Endometrium (tissue), 2 donors: ENCODE measurements at regions not wholly inside any gene's neighbourhood (a gene's known extent, or its start where the extent isn't known, plus 50 kb on each side); places are given as distances from the start of the nearest gene placed in this dataset.

ENCODE experiments used
- FAIRE-seq: peaks from 2 replicates; lab custom pipeline; 2012; peaks lifted over from hg19 to GRCh38; lab: Jason Lieb, UNC
- donor health status: control.
- donor health status: control.

DNA sequence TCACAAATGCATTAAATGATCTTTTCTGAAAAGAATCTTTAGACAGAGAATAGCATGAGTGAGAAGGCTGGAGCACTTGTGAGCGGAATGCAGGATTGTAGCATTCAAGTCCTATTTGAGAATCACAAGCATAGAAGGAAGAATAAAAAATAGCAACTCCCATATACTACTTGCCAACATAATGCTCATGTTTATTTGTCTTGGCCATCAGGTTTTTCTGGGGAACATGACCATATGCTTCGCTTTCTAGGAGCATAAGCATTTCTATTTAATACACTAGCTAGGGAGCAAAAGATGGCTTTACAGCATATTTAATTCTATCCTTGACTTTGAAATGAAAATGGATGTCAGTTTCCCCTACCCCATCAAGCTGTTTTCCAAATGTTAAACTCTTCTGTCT, 170.3 kb upstream of the MITF start:
- FAIRE-seq, result no peak

DNA sequence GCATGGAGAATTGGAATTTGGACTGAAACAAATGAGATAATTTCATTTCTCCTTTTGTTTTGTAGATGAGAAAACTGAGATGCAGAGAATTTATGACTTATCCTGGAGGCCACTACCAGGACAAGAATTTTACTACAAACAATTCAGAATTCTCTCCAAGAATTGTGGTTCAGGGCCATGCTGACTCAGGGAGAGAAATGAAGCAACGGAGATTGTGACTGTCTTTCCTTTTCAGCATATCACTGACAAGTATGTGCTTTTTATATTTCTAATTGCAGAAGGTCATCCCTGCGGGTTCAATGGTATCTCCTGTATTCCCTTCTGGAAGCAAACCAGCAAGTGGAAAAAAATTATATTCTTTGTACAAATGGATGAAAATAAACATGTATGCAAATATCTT, 170.8 kb upstream of the MITF start:
- FAIRE-seq, result no peak

DNA sequence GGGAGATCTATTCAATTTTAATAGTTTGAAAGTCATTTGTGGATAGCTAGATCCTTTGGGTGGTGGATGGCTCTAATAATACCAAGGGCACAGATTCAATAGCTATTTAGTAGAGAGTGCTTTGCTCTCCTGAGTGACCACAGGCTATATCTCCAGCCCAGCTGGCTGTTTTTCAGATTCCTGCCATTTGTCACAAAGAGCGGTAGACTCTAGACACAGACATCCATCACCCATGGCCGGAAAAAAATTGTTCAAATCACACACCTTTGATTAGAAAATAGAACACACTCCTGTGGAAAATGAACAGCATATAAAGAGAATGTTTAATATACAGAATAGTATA, 171.6 kb upstream of the MITF start:
- no peak for FAIRE-seq

DNA sequence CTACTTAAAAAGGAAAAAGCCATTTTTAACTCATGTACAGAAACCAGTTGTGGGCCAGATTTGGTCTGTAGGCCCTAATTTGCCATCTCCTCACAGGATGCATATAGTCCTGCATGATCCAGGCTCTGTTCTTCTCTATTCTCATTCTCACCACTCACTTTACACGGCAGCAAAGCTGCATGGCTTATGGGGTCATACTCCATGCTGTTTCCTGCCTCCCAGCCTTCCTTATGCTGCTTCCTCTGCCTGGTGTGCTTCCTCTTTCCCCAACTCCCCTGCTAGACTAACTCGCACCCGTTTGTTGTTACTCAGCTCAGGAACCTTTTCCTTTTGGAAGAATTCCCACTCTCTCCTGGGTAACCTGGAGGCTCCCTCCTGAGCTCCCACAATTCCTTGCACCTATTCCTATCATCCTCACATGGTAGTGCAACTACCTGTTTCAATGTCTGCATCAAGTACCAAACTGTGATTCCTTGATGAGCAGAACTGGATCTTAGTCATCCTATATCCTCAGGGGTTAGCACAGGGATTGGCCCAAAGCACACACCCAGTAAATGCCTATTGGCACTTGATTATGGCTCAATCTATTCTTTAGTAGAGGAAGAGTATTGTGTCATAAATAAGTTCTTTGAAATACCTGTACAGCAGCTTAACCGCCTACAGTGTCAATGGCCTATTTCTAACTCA, 172.1 kb upstream of the MITF start:
- no peak for FAIRE-seq

DNA sequence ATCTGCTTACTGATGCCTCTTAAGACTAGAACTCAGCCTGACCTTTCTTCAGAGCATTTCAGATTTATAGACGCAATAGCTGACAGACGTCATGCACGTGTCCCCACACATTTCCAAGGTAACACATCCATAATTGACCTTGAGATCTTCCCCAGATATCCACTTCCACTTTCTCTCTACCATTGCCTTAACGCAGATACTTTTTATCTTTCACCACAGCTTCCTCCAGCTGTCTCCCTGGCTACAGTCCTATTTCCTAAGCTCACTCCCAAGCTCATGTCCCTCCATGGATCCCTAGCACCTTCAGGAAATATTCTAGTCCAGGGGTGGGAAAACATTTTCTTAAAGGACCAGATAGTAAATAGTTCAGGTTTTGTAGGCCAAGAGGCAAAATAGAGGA, 173.0 kb upstream of the MITF start:
- no peak for FAIRE-seq

DNA sequence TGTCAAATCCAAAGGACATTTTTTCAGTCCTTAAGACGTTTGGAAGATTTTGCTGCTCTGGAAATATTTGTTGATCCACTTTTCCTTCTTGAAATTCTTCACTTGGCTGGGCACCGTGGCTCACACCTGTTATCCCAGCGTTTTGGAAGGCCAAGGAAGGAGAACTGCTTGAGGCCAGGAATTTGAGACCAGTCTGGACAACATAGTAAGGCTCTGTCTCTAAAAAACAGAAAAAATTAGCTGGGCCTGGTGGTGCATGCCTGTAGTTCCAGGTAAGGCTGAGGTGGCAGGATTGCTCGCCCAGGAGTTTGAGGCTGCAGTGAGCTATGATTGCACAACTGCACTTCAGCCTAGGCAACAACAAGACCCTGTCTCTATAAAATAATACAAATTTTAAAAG, 173.9 kb upstream of the MITF start:
- FAIRE-seq, result no peak

DNA sequence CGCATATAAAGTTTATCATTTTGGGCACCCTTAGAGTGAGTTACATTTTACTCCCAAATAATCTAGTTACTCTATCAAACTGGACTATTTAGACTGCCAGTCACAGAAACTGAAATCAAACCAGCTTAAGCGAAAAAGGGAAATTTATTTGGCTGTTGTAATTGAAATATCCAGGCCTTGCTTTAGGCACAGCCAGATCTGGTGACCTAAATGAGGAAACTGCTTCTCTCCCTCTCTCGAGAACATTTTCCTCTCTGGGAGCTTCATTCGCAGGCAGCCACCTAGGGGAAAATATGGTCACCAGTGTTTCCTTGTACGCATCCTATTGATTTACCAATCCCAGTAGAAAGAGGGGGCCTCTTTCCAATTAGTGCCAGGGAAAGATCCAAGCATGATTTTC, 175.3 kb upstream of the MITF start:
- no peak for FAIRE-seq

DNA sequence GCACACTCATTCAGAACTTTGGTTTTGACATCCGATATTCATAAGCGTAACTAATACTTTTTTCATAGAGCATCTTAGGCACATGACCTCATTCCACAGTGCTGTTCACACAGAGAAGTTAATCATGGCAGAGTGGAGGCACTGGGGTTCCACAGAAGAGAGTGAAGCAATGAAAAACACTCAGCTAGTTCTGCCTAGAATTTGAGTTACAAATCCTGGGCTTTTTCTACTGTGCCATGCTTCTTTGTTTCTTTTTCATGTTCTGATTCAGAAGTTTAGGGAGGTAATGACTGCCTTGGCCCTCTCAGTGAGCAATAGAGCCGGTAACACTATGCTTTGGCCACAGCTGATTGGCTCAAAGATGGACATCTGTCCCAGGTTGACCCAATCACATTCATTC, 176.1 kb upstream of the MITF start:
- FAIRE-seq, result no peak

DNA sequence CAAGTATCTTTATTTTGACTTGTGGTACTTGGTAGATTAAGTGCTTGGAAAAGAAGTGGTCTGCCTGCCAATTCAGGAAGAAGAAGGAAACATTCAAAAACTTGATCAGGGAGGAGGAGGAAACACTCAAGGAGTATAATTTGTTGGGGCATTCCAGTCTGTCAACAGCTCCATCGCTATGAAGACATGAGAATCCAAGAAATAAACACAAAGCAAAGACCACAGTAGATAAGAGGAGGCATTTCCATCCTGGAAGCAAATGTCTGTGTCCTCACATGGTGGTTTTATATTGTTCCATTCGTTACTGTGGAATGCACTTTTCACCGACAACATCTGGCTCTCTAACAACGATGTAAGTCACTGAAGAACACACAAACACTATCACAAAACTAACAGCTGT, 176.1 kb upstream of the FRMD4B start:
- FAIRE-seq, result no peak

DNA sequence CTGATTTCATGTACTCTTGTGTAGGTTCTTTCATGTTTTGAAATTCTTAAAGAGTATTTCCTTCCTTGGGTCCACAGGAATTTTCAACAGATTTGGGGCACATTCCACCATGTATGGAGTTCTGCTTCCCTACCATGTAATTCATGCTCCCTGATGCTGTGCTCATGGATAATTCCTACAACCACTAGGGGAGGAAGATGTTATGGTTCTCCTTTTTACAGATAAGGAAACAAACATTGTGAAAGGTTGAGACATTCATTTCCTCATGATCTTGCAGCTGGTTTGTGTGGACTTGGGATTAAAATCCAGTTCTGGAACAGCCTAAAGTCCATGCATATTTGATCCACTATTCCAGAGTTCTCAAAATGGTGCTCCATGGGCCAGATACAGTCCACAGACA, 174.9 kb upstream of the FRMD4B start:
- FAIRE-seq, result no peak

DNA sequence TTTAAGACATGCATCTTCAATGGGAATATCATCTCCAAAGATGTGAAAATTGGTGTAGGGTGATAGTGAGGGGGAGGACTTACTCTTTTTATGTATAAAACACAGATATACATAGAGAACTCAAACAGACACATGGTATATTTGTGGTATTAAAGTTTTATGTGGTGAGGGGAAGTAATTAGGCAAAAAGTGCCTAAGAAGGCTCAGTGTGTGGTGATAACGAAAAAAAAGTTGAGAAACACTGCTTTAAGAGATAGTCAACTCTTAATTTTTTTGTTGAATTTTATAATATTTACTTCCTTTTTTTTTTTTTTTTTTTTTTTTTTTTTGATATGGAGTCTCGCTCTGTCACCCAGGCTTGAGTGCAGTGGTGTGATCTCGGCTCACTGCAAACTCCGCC, 174.2 kb upstream of the FRMD4B start:
- no peak for FAIRE-seq

DNA sequence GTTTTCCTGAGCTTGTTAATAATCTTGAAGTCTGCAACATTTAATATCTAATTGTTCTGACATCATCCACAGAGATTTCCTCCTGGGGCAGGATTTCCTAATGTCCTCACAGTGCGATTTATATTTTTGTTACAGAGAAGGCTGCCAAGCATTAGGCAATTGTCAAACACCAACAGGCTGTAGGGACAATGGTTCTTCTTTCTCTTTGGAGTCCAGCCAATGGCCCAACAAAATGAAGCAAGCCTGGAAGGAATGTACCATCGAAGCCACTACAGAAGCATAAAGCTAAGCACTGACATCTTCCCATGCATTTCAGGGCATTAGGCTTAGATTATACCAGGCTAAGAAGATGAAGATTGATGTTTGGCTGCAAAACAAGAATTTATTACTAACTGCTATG, 173.0 kb upstream of the FRMD4B start:
- FAIRE-seq, result no peak

DNA sequence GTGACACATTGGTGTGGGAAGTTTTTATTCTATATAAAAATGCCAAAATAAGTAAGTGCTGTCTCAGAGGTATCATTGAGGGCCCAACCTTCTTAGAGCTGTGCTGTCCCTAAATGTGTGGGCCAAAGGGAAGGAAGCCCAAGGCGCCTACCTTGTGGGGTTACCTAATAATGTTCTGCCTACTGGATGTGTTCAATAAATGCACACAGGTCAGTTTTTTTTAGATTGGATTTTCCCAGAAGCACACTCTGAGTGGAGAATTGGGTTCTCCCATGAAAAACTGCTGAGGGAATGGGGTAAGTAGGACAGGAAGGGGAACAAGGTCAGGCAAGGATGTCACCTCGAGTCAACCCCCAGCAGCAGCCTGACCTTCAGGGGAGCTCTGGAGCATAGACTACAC, 168.7 kb upstream of the FRMD4B start:
- no peak for FAIRE-seq

DNA sequence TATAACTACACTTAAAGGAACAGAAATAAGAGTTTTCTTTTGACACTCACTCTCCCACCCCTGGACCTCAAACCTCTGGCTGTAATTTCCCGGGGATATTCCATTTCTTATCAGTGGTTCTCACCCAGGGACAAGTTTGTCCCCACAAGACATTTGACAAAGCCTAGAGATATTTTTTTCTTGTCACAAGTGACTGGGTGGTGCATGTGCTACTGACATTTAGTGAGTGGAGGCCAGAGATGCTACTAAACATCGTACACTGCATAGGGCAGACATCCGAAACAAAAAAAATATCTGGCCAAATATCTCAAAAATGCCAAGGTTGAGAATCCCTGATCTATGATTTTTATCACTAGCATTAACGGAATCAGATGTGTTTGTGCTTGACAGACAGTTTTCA, 168.0 kb upstream of the FRMD4B start:
- FAIRE-seq, result no peak

DNA sequence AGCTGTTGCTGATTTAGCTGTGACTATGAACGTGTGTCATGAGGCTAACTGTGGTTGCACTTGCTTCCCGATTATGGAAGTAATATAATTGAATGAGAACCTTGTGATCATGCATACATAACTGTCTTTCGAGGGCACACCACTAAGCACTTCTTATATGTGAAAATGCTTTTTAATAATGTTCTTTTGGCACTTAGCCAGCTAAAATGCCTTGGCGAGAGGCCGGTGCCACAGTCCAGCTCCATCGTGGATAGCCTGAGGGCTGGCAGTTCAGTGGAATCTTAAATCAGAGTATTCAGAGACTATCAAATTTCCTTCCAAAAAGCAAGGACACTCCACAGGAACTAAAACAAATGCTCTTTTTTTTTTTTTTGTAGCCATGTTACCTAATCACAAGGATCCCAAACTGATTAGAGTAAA, 161.6 kb upstream of the FRMD4B start:
- no peak for FAIRE-seq

DNA sequence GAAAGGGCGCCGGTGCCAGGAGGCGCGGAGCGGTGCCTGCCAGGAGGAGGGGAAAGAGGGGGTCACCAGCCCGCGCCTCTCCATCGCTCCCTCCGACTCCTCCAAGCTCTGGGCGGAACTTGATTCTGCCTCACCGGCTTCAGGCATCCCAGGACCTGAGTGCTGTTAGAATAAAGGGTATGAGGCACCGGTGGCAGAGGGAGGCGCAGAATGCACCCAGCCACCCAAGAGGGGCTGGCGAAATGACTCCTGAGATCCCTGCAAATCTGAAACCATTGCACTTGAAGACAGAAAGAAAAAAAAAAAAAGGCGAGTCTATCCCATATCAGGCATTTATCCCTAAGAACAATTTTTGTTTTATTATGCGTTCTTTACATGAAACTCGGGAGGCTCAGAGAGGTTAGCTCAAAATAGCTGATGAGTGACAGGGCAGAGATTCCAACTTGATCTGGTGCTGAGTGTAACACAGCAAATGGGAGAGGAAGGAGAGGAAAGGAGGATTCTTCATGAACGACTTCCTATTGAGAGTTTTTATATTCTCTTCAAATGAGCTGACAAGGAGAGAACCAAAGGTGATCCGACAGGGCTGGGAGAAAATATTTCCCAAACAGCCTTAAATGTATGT, 157.0 kb upstream of the FRMD4B start:
- no peak for FAIRE-seq

DNA sequence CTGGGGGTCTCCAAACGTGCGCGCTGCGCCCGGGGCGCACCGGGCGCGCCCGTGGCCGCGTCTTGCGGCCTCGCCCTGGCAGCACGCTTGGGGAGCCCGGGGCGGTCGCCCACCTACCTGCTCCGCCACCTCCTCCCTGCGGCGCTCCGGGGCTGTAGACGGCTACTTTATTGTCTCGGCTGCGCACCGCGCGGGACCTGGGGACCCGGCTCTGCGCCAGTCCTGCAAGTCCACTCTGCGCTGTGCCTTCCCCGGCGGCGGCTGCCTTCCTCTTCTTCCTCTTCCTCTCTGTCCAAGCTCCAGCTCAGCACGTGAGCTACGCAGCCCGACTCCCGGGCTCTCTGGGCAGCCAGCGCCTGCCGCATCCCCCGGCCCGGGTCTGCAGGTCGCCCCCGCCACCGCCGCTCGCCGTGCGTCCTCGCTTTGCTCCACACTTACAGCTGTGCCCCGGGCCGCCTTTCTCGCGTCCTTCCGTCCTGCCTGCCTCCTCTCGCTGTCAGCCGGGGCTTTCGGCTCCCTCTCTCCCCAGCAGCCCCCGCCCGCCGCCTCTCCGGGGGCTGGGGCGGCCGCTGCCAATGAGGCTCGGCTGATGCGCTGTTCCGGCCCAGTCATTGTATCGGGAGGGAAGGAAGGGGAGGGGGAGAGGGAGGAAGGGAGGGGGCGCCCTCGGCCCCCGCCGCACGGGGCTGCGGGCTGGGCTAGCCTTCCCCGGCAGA, 156.4 kb upstream of the FRMD4B start:
- FAIRE-seq, result no peak

DNA sequence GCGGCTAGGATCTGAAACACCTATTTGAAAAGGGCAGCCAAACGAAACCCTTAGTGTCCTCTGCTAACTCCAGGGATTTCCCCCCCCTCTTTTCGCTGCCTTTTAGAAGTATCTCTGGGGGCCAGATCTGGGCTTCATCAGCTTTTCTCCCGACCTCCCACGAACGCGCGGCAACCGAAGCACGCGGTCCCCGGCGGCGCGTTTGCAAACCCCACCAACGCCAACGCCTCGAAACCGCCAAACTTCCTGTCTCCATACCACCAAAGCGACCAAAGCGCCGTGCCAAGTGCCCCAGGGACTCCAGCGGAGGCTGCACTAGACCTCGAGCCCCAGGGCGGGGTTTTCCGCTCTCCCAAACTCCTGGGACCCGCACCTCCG, 155.8 kb upstream of the FRMD4B start:
- FAIRE-seq, result no peak

DNA sequence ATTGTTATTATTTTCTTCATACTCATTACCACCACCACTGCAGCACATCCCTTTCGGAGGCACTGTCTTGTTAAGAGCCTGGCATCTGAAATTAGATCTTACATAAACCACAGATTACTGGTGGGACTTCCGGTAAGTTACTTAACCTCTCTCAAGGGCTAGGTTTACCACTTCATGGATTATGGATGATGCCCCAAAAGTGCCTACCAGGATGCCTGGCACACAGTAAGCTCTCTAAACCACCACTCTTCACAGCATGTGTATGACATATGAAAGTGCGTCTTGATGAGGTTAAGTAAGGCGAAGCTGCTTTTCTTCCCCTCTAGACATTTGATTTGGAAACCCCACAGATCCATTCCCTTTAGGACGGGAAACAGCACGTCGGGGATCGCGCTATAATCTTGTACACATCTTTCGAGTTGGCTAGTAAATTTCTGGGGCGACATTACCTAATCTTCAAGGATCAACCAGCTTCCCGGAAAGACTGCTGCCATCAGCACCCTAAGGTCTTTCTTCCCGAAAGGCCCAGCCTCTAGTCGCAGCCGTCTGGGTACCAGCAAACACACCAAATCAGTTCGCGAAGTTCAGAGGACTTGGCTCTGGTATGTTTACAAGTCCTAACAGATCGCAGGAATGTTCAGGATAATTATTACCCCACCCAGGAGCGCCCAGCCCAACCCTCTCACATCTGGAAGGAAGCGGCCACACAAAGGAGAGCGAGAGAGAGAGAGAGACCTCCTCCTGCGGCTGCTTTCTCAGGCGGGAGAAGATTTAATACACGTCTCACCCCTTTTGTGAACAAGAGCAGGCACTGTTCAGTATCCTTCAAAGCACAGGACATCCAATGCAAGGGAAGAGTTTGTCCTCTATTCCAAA, 155.1 kb upstream of the FRMD4B start:
- peak; percentile 18 for FAIRE-seq

DNA sequence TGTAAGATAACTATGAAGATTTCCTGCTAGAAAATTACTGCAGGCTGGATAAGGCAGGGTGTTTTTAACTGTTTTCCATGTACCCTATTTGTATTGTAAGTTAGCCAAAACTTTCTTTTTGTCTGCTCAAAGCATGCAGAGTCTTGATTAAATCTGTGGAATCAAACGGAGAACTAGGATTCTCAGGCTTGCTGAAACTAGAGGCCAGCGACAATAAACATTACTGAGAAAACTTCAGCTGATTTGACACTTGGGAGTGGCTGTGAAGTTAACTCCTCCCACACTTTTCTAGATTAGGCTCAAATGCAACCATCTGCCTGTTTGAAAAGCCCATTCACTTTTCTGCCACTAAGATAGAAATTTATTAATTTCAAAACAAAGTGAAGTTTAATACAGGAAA, 153.2 kb upstream of the FRMD4B start:
- FAIRE-seq, result peak; percentile 63

DNA sequence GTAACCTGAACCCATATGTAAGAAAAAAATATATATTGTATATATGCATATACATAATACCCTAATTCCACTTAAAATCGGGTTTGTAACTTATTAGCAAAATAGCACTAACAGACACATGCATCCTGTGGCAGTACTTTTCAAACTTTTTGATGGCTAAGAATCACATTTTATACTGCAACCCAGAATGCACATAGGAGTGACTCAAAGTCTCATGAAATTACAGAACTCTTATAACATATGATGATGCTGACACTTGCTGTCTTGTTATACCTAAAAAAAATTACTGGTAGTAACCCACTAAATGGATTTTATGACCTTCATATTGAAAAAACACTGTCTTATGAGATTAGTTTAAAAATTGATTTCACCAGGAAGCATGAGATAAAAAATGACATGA, 152.4 kb upstream of the FRMD4B start:
- no peak for FAIRE-seq

DNA sequence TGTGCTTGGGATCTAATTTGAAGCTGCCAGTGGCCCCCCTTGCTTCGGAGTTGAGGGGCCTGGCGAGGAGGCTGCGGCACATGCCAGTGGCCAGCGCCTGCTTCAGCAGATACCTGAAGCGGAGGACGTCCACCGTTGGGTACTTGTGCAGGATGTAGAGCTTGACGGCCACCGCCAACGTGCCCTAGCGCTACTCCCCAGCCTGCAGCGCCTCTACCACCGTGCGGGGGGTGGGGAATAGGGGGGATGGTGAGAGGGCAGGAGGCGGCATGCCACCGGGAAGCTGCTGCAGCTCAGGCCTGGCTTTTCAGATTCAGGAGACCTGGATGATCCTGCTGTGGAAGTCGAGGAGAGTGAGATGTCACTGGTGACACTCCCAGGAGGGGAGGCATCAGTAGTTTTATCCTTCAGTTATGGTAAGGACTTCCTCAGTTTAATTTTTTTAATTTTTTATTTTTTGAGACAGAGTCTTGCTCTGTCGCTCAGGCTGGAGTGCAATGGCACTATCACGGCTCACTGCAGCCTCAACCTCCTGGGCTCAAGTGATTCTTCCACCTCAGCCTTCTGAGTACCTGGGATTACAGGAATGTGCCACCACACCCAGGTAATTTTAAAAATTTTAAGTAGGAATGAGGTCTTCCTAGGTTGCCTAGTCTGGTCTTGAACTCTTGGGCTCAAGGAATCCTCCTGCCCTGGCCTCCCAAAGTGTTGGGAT, 150.6 kb upstream of the FRMD4B start:
- no peak for FAIRE-seq
